ENCODE measurements at regions not wholly inside any gene's neighbourhood (a gene's known extent, or its start where the extent isn't known, plus 50 kb on each side); places are given as distances from the start of the nearest gene placed in this dataset.

DNA sequence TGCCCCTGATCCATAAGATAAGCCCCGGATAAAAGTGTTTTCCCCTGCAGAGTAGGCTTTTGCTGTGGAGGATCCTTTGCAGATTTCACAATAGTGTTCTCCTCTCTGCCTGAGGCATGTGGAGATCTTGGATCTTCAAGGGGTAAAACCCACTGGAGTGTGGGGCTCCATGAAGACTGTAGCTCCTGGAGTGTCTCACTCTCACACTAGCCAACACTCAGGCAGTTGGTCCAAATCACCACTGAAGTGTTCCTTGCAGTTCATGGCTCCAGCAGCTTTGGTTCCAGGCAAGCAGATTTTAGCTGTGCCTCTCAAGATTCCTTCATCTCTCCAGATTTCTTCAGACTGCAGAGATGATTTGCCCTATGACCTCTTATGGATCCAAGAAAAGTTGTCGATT is 665.3 kb downstream of the TNS3 start (continued):
- TF ChIP-seq ETS1 (IDR thresholded peaks at IDR 0.05) = no peak

- Histone ChIP-seq H4K20me1 (replicated peaks; ENCODE audit: insufficient read depth) (no peaks in the 10 kb centered on the region), H3F3A (replicated peaks; ENCODE audit: low read depth) (no peaks in the 10 kb centered on the region), H2AFZ (no peak overlapping the region), H3K4me2 (no peak overlapping the region), H3K9me2 (ENCODE audit: insufficient read depth) (peaks cover 6% of the 10 kb centered on the region; the same call in 1 of the 2 replicates), H3K4me3 (no peak overlapping the region), H3K27me3 (ENCODE audit: insufficient read depth) (no peaks in the 10 kb centered on the region), H3K4me1 (ENCODE audit: insufficient read depth) (no peaks in the 10 kb centered on the region), H3K79me2 (replicated peaks; ENCODE audit: insufficient read depth) (no peaks in the 10 kb centered on the region), H3K27ac (ENCODE audit: low read depth) (no peak overlapping the region), H3K36me3 (ENCODE audit: insufficient read depth) (no peaks in the 10 kb centered on the region)
- H3K4me3 Mint-ChIP-seq = no peak overlapping the region
- no peak for DNase-seq (ENCODE audit: low spot score)
- H3K9me3 Mint-ChIP-seq = peaks cover 2% of the 10 kb centered on the region; the same call in 2 of the 3 replicates
- no peak for ATAC-seq
- H3K27me3 Mint-ChIP-seq (ENCODE audit: insufficient read depth, low read depth, poor library complexity) = peaks cover 3% of the 10 kb centered on the region
- no peak overlapping the region for H3K27ac Mint-ChIP-seq
- no peaks in the 10 kb centered on the region for H3K4me1 Mint-ChIP-seq
- H3K36me3 Mint-ChIP-seq (ENCODE audit: low read depth) = no peaks in the 10 kb centered on the region
- no peak for TF ChIP-seq CTCF (conservative IDR thresholded peaks at IDR 0.05; ENCODE audit: low read depth in 2 of 2)
- TF ChIP-seq ETS1 (IDR thresholded peaks at IDR 0.05) = no peak
- no peak for TF ChIP-seq EZH2phosphoT487 (IDR thresholded peaks at IDR 0.05; ENCODE audit: unreplicated experiment)
- TF ChIP-seq JUNB (IDR thresholded peaks at IDR 0.05; ENCODE audit: unreplicated experiment) = no peak
- TF ChIP-seq NANOG (IDR thresholded peaks at IDR 0.05; ENCODE audit: borderline replicate concordance) = no peak
- no peak for TF ChIP-seq ZNF331 (CRISPR knock-in tag; IDR thresholded peaks at IDR 0.05; ENCODE audit: low read depth)
- no peak for TF ChIP-seq STAT1 (IDR thresholded peaks at IDR 0.05; ENCODE audit: unreplicated experiment)
- TF ChIP-seq ZNF114 (CRISPR knock-in tag; IDR thresholded peaks at IDR 0.05) = no peak
- no peak for TF ChIP-seq REST (IDR thresholded peaks at IDR 0.05; ENCODE audit: unreplicated experiment)
- no peak for TF ChIP-seq CREB1 (CRISPR knock-in tag; IDR thresholded peaks at IDR 0.05; ENCODE audit: low read depth)
- TF ChIP-seq, protein P1, sequence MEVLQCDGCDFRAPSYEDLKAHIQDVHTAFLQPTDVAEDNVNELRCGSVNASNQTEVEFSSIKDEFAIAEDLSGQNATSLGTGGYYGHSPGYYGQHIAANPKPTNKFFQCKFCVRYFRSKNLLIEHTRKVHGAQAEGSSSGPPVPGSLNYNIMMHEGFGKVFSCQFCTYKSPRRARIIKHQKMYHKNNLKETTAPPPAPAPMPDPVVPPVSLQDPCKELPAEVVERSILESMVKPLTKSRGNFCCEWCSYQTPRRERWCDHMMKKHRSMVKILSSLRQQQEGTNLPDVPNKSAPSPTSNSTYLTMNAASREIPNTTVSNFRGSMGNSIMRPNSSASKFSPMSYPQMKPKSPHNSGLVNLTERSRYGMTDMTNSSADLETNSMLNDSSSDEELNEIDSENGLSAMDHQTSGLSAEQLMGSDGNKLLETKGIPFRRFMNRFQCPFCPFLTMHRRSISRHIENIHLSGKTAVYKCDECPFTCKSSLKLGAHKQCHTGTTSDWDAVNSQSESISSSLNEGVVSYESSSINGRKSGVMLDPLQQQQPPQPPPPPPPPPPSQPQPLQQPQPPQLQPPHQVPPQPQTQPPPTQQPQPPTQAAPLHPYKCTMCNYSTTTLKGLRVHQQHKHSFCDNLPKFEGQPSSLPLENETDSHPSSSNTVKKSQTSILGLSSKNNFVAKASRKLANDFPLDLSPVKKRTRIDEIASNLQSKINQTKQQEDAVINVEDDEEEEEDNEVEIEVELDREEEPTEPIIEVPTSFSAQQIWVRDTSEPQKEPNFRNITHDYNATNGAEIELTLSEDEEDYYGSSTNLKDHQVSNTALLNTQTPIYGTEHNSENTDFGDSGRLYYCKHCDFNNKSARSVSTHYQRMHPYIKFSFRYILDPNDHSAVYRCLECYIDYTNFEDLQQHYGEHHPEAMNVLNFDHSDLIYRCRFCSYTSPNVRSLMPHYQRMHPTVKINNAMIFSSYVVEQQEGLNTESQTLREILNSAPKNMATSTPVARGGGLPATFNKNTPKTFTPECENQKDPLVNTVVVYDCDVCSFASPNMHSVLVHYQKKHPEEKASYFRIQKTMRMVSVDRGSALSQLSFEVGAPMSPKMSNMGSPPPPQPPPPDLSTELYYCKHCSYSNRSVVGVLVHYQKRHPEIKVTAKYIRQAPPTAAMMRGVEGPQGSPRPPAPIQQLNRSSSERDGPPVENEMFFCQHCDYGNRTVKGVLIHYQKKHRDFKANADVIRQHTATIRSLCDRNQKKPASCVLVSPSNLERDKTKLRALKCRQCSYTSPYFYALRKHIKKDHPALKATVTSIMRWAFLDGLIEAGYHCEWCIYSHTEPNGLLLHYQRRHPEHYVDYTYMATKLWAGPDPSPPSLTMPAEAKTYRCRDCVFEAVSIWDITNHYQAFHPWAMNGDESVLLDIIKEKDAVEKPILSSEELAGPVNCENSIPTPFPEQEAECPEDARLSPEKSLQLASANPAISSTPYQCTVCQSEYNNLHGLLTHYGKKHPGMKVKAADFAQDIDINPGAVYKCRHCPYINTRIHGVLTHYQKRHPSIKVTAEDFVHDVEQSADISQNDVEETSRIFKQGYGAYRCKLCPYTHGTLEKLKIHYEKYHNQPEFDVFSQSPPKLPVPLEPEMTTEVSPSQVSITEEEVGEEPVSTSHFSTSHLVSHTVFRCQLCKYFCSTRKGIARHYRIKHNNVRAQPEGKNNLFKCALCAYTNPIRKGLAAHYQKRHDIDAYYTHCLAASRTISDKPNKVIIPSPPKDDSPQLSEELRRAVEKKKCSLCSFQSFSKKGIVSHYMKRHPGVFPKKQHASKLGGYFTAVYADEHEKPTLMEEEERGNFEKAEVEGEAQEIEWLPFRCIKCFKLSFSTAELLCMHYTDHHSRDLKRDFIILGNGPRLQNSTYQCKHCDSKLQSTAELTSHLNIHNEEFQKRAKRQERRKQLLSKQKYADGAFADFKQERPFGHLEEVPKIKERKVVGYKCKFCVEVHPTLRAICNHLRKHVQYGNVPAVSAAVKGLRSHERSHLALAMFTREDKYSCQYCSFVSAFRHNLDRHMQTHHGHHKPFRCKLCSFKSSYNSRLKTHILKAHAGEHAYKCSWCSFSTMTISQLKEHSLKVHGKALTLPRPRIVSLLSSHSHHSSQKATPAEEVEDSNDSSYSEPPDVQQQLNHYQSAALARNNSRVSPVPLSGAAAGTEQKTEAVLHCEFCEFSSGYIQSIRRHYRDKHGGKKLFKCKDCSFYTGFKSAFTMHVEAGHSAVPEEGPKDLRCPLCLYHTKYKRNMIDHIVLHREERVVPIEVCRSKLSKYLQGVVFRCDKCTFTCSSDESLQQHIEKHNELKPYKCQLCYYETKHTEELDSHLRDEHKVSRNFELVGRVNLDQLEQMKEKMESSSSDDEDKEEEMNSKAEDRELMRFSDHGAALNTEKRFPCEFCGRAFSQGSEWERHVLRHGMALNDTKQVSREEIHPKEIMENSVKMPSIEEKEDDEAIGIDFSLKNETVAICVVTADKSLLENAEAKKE (CRISPR knock-in tag; IDR thresholded peaks at IDR 0.05) = no peak
- no peak for TF ChIP-seq EZH2 (IDR thresholded peaks at IDR 0.05; ENCODE audit: low read depth, unreplicated experiment)
Measured at GRCh38 chr7:46912692-46913091, 669.2 kb downstream of the TNS3 start.
